ENCODE measurements at regions not wholly inside any gene's neighbourhood (a gene's known extent, or its start where the extent isn't known, plus 50 kb on each side); places are given as distances from the start of the nearest gene placed in this dataset.

GRCh38 chr2:236887531-236887930 is 198.2 kb upstream of the COPS8 start:
- Histone ChIP-seq H3K36me3 (ENCODE audit: control insufficient read depth, insufficient read depth, low read length) (no peaks in the 10 kb centered on the region), H3K4me3 (ENCODE audit: low read depth, low read length) (no peak overlapping the region), H3K27me3 (ENCODE audit: control insufficient read depth, insufficient read depth, low read length) (no peaks in the 10 kb centered on the region)
- TF ChIP-seq CTCF (IDR thresholded peaks at IDR 0.05; ENCODE audit: insufficient read depth, low read length, poor library complexity, severe bottlenecking), result no peak
- DNase-seq (ENCODE audit: low read depth), result no peak

GRCh38 chr2:236887953-236888793 is 197.5 kb upstream of the COPS8 start:
- TF ChIP-seq CTCF (IDR thresholded peaks at IDR 0.05; ENCODE audit: insufficient read depth, low read length, poor library complexity, severe bottlenecking), result no peak
- H3K4me3 ChIP-seq (ENCODE audit: low read depth, low read length), result no peak overlapping the region
- H3K27me3 ChIP-seq (ENCODE audit: control insufficient read depth, insufficient read depth, low read length), result no peaks in the 10 kb centered on the region
- no peaks in the 10 kb centered on the region for H3K36me3 ChIP-seq (ENCODE audit: control insufficient read depth, insufficient read depth, low read length)
- DNase-seq (ENCODE audit: low read depth), result no peak

- no peaks in the 10 kb centered on the region for H3K36me3 ChIP-seq (ENCODE audit: control insufficient read depth, insufficient read depth, low read length)
- H3K4me3 ChIP-seq (ENCODE audit: low read depth, low read length), result no peak overlapping the region
- no peak for TF ChIP-seq CTCF (IDR thresholded peaks at IDR 0.05; ENCODE audit: insufficient read depth, low read length, poor library complexity, severe bottlenecking)
- no peaks in the 10 kb centered on the region for H3K27me3 ChIP-seq (ENCODE audit: control insufficient read depth, insufficient read depth, low read length)
- DNase-seq (ENCODE audit: low read depth), result no peak
These were observed 196.6 kb upstream of the COPS8 start for GRCh38 chr2:236888794-236889780.

GRCh38 chr2:236889791-236890704 is 195.6 kb upstream of the COPS8 start:
- Histone ChIP-seq H3K36me3 (ENCODE audit: control insufficient read depth, insufficient read depth, low read length) (no peaks in the 10 kb centered on the region), H3K27me3 (ENCODE audit: control insufficient read depth, insufficient read depth, low read length) (no peaks in the 10 kb centered on the region), H3K4me3 (ENCODE audit: low read depth, low read length) (no peak overlapping the region)
- DNase-seq (ENCODE audit: low read depth), result no peak
- TF ChIP-seq CTCF (IDR thresholded peaks at IDR 0.05; ENCODE audit: insufficient read depth, low read length, poor library complexity, severe bottlenecking), result no peak

- no peak for DNase-seq (ENCODE audit: low read depth)
- no peak for TF ChIP-seq CTCF (IDR thresholded peaks at IDR 0.05; ENCODE audit: insufficient read depth, low read length, poor library complexity, severe bottlenecking)
- Histone ChIP-seq H3K27me3 (ENCODE audit: control insufficient read depth, insufficient read depth, low read length) (no peaks in the 10 kb centered on the region), H3K4me3 (ENCODE audit: low read depth, low read length) (no peak overlapping the region), H3K36me3 (ENCODE audit: control insufficient read depth, insufficient read depth, low read length) (no peaks in the 10 kb centered on the region)
These were observed 193.0 kb upstream of the COPS8 start for GRCh38 chr2:236892721-236893120.
